NCI-H1694 (cell line): ENCODE measurements at regions not wholly inside any gene's neighbourhood (a gene's known extent, or its start where the extent isn't known, plus 50 kb on each side); places are given as distances from the start of the nearest gene placed in this dataset.

ENCODE experiments used
- DNase-seq: peaks from one replicate; lab custom pipeline; 2025; lab: John Stamatoyannopoulos, UW

GRCh38 chr12:92650228-92650822, 52.5 kb upstream of the PLEKHG7 start:
- no peak for DNase-seq

GRCh38 chr12:92649511-92650227, 53.1 kb upstream of the PLEKHG7 start:
- peak; percentile 55 for DNase-seq

GRCh38 chr12:92648242-92649031, 54.4 kb upstream of the PLEKHG7 start:
- DNase-seq: no peak

- no peak for DNase-seq
Measured at GRCh38 chr12:92641291-92641690, 61.5 kb upstream of the PLEKHG7 start.

- DNase-seq: no peak
Measured at GRCh38 chr12:92640691-92641090, 62.1 kb upstream of the PLEKHG7 start.

GRCh38 chr12:92639017-92639416, 63.8 kb upstream of the PLEKHG7 start:
- no peak for DNase-seq

- DNase-seq: no peak
Measured at GRCh38 chr12:92634730-92635129, 68.1 kb upstream of the PLEKHG7 start.

GRCh38 chr12:92634202-92634601, 68.6 kb upstream of the PLEKHG7 start:
- no peak for DNase-seq

GRCh38 chr12:92630968-92631367, 71.8 kb upstream of the PLEKHG7 start:
- DNase-seq: no peak

DNA sequence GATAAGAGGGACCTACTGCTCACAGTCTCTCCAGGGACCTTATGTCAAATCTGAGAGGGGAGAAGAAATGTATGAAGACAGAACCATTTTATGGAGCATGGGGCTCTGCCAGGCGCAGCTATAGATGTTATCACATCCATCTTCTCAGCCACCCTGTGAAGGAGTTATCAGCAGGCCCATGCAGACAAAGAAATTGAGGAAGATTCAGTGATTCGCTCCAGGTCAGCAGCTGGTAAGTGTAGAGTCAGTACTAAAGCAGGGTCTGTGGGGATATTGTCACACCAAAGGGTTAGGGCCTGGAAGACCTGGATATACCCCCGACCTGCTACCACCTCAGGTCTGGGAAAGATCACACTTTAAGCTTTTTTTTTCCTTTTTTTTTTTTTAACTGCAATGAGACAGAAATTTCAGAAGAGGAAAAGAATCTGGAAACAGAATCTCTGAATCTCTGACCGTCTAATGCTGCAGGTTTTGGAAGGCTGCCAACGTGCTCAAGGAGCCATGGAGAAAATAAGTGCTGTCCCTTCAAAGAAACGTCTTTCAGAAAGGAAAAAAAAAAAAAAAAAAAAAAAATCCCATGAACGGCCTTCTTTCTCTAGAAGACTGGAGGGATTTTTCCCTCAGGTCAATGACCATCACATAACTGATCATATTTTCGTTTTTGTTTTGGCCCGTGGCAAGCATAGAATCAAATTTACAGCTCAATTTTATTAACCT, 73.3 kb upstream of the PLEKHG7 start:
- no peak for DNase-seq

DNA sequence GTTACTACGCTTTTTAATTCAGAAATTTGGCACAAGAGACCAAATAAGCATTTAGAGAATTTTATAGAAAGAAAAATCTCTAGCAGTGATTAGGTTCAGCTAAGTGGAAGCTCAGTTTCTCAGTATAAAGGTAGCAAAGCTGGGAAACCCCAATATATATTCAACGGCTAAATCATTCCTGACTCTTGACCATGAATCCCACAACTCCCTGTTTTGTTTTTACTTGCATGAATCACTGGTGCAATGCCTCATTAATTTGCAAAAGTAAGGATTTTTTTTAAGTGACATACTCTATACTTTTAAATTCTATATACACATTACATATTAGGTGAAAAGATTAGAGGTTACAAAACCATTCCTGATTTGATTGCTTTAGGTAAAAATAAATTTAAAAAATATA, 74.3 kb upstream of the PLEKHG7 start:
- no peak for DNase-seq

- DNase-seq: no peak
Measured at GRCh38 chr12:92627511-92627910, 75.3 kb upstream of the PLEKHG7 start.

DNA sequence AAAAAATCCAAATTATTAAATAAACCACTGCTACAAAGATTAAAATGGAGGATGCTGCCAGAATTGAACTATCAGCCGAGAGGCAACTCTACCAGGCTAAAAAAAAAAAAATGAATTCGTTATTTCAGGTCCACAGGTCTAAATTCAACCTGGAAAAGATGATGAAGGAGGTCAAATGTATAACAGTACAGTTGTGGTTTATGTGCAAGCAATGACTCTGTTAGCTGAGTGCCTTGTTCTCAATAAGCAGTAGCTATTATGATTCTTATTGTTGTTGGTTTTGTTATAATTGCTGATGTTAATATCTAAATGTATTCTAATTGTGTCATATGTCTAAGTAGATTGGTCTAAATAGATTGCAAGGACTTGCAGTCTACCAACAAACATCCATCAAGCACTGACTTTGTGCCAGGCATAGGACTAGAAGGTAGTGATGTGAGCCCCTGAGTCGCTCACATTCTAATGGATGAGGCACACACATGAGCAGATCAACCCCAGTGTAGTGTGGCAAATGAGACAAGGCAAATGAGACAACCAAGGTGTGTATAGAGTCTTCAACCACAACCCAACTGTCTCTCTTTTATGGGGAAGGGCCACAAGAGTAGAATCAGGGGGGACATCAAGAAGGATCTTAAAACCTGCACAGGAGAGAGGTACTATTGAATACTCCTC, 77.0 kb upstream of the PLEKHG7 start:
- no peak for DNase-seq

- DNase-seq: no peak
Measured at GRCh38 chr12:92624236-92624635, 78.6 kb upstream of the PLEKHG7 start.

DNA sequence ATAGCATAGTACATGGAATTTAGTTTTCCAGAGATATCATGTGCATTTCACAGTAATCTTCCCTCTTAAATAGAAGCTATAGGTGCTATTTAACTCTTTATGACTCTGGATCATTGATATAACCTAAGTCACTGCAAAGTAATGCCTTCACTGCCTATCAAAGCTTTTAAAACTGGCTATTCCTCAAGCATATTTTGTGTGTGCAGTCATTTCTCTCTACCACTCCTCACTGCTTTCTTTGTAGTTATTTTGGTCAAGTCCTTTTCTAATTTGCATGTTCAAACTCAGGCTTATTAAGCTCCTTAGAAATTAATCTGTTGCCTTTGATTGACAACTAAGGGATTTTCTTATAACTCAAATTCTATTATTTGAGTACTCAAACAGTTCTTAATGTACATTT, 79.4 kb upstream of the PLEKHG7 start:
- no peak for DNase-seq

DNA sequence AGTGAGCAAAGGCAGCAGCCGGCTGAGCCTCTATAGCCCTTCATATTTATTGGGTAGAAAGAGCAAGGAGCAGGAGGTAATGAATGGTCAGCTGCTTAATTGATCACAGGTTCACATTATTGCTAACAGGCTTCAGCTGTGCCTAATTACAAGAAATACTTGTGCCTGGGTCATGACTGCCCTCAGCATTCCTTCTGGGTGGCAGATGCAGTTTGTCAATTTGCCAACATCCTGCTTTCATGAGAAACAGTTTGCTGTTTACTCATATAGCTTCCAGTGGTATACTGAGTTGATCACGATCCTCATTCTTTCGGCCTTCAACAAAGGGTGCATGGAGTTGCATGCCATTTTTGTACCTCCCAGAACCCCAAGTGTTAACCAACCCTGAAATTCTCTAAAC, 81.0 kb upstream of the PLEKHG7 start:
- DNase-seq: no peak

GRCh38 chr12:92621312-92621711, 81.5 kb upstream of the PLEKHG7 start:
- DNase-seq: no peak

GRCh38 chr12:92619730-92620684, 82.8 kb upstream of the PLEKHG7 start:
- DNase-seq: no peak

DNA sequence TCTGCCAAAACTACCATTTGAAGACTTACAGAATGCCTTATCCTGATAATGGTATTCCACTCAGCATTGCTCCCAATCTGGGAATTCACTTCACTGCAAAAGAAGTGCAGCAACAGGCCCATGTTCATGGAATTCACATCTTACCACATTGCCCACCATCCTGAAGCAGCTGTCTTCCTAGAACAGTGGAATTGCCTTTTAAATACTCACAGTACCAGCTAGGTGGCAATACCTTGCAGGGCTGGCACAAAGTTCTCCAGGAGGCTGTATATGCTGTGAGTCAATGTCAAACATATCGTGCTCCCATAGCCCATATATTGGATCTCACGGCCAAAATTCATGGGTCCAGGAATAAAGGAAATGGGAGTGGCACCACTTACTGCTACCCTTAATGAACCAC, 83.8 kb upstream of the PLEKHG7 start:
- DNase-seq: no peak

DNA sequence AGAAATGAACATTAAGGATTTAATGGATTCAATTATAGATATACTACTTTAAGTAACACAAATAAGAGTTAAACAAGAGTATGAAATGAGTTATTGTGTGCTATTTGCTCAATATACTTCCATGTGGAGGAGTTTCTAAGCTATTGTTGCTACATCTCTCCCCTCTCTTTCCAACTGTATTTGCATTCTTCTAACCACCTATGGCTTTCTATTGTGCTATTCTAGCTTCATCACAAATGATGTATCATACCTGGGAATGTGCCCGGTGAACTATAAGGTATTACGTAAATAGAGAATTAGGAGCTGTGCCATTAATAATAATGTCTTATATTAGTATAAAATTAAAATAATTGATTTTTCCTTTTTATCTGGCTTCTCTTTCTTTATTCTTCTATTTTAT, 87.1 kb upstream of the PLEKHG7 start:
- no peak for DNase-seq

DNA sequence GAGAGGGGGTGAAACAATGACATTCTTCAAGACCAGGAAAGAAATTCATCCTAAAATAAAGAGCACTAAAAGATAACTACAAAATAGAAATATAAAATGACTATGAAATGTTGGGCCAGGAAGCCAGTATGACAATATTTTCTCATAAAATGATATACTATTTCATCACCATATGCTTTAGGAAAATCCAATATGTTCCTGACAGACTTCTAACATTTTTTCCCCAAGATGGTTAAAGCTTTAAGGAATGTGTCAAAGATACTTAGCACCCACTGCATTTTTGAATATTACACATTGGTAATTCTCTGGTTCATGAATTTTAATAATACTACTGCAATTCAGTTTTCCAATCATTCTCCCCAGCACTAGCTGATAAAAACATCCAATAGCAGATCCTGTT, 87.7 kb upstream of the PLEKHG7 start:
- DNase-seq: no peak
